Kidney capillary endothelial cell (primary cell): ENCODE measurements at regions not wholly inside any gene's neighbourhood (a gene's known extent, or its start where the extent isn't known, plus 50 kb on each side); places are given as distances from the start of the nearest gene placed in this dataset.
"Not testable (repeated sequence)": the region's sequence is repeated elsewhere in the genome, so short reads cannot be mapped to it uniquely, and the experiment has no call there.

ENCODE experiments used
- DNase-seq: peaks from one replicate; pipeline ENCODE4 v3.0.0-alpha.2; 2018; ENCODE audit warnings: low spot score

DNA sequence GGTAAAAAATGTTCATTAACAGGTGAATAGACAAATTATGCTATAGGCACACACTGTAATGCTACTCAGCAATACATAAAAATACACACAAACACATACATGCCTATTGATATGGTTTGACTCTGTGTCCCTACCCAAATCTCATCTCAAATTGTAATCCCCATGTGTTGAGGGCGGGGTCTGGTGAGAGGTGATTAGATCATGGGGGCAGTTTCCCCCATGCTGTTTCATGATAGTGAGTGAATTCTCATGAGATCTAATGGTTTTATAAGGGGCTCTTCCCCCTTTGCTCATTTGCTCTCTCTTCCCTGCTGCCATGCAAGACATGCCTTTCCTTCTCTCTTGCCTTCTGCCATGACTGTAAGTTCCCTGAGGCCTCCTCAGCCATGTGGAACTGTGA, 403.1 kb upstream of the RORB start:
- DNase-seq, result not testable (repeated sequence)

DNA sequence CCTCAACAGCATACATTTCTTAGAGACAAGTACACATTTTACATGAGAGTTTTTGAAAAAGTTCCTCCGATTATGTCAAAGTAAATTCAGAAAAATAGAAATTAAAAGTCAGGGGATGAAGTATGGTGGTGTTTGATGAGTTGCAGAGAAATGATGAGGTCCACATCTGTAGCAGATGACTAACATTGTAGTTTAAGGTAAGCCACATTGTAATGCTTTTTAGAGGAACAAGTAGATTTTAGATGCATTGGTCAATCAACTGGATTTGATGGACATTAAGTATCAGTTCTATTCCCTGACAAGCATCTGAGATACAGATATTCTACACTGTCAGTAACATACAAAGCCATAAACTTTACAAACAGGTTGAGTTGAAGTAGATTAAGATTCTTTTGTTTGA, 402.4 kb upstream of the RORB start:
- no peak for DNase-seq

DNA sequence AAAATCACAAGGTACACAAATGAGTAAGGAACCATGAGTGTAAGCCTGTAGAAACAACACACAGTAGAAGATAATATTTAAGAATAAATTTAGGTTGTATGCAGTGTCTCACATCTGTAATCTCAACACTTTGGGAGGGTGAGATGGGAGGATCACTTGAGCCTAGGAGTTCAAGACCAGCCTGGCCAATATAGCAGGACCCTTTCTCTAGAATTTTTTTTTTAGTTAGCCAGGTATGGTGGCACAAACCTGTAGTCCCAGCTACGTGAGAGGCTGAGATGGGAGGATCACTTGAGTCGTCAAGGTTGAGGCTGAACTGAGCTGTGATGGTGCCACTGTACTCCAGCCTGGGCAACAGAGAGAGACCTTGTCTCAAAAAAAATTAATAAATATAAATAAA, 401.2 kb upstream of the RORB start:
- DNase-seq, result no peak

DNA sequence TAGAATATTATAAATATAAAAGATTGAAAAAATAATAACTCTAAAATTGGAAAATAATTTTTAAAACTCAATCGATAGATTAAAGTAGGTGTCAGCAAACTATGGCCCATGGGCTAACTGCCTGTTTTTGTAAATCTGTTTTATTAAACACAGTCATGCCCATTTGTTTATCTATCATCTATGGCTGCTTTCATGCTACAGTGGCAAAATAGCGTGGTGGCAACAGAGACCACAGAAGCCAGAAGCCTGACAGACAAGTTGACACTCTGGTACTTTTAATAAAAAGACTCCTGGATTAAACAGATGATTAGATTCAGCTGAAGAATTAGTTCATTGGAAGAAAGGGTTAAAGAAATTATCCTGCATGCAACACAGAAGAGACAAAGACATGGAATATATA, 400.7 kb upstream of the RORB start:
- no peak for DNase-seq

DNA sequence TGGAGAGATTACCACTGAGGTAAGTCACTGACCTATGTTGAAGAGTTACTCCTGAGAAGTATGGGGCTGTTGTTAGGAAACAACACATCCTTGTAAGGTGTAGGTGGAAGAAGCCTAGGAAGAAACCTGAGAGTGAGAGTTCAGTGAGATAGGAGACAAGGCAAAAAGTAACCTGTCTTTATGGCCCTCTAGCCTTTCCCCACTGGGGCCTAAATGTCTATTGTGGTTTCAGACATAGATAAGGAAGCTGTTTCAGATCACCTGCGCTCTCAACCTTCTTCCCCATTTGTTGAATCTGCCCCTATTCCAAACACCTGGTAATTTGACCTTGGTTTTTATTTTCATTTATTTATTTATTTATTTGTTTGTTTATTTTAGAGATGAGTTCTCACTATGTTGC, 397.1 kb upstream of the RORB start:
- DNase-seq, result no peak

DNA sequence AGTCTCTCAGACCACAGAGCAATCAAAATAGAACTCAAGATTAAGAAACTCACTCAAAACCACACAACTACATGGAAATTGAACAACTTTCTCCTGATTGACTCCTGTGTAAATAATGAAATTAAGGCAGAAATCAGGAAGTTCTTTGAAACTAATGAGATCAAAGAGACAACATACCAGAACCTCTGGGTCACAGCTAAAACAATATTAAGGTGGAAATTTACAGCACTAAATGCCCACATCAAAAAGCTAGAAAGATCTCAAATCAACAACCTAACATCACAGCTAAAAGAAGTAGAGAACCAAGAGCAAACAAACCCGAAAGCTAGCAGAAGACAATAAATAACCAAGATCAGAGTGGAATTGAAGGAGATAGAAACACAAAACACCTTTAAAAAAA, 395.0 kb upstream of the RORB start:
- DNase-seq, result not testable (repeated sequence)

DNA sequence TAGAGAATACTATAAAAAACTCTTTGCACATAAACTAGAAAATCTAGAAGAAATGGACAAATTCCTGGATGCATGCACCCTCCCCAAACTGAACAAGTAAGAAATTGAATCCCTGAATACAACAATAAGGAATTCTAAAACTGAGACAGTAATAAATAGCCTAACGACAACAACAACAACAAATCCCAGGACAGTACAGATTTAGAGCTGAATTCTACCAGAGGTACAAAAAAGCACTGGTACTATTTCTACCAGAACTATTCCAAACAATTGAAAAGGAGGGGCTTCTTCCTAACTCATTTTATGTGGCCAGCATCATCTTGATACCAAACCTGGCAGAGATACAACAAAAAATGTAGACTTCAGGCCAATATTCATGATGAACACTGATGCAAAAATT, 394.4 kb upstream of the RORB start:
- no peak for DNase-seq

DNA sequence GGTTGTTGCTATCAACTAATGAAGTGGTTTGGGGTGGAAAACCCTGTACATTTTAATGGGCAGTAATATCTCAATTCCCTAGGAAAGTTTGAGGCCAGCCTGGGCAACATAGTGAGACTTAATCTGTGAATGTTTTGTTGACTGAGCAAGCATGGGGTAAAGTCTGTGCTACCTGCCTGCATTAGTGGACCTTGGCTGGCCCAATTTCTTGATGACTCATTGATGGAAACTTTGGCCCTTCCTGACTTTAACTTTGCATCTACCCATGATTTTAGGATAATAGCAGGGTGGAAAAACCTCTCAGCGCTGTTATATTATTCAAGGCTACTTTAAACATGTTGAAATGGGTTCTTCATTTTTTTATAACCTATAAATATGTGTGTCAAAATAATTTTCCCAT, 389.4 kb upstream of the RORB start:
- DNase-seq, result no peak

DNA sequence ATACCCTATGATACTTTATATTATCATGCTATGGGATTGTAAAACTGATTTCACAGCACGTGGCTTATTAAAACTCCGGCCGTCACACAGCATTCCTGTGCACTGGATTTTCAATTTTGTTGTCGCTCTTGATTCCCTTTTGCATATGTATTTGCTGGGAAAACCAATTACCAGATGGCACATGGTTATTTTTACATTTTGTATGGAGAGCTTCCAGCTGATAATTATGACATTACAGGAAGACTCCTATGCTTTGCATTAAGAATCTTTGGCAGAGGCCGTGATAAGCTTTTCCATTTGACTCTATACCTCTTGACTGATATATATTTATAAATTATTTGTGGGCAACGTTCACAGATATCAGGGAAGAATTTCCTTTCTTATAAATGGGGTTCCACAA, 381.2 kb upstream of the RORB start:
- DNase-seq, result no peak

DNA sequence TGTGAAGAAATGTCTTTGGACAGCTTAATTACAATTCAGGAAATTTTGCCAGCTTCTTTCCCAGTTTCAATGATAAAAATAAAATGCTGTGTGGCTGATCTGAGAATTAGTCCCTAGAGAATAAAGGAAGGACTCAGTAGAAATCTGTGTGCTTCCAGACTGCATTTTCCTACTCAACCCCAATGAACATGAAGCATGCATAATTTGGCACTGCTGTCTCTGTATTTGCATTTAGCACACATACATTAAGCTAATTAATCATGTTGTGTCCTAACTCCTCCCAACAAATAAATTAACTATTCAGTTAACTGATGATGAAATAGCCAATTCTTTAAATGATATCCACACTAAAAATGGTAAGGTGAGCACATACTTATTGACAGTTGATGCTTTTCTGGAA, 380.0 kb upstream of the RORB start:
- DNase-seq, result no peak

DNA sequence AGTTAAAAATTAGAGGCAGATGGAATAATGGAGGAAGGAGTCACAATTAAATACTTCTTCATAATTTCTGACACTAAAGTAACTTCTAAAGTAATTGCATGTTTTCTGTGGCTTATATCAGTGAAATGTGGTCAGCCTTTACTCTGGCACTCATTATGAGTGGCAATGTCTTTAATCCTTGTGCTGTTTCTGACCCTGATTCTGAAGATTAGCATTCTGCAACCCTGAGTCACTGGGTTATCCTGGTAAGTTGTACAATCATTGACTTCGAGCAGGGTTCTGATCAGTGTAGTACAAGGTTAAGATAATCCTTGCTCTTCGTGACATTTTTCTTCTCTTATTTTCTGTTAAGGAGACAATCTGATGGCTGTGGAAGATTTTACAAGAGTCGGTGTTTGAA, 379.4 kb upstream of the RORB start:
- DNase-seq, result no peak

DNA sequence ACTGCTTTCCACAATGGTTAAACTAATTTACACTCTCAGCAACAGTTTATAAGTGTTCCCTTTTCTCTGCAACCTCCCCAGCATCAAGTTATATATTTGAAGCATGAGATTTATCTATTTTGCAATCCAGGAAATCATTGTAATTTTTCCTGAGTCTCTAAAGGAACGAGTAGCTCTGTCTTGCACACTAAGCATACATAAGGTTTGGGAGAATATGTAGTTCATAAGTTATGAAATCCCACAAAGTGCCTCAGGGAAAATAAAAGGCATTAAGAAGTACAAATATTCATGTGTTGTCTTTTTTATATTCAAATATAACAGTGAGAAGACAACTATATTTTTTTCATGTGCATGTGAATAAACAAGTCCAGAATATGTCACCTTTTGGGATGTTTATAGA, 377.1 kb upstream of the RORB start:
- no peak for DNase-seq

DNA sequence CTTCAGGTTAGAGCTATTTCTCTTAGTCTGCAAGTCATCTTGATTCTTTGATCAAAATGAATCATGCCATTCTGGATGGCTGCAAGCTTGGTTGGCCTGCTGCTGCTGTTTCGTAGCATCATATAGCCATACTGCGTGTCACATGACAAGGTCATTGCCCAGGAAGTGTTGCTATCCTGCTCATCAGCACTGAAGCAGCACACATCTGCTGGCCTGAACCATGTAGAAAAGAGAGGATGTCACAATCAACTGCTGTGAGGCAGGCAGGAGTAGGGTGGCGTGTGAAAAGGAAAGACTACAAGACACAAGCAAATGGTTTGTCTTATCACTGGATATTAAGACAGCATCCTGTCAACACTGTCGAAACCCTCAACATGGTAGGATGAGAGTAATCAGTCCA, 376.7 kb upstream of the RORB start:
- no peak for DNase-seq

DNA sequence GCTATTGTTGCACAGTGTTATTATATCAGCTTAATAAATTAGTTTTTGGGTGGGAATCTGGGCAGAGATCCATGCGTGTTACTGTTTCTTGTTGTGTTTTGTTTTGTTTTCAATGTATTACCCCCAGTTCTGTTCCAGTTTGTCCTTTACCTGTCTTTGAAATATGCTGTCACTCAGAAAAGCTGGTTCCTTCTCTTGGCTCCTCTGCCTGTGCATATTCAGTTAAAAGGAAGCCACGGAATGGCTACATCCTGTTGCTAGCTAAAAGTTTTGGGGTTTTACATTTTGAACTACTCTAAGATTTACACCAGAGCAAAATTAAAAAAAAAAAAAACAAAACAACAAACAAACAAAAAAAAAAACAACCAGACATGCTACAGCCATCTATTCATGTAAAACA, 374.9 kb upstream of the RORB start:
- DNase-seq, result no peak

DNA sequence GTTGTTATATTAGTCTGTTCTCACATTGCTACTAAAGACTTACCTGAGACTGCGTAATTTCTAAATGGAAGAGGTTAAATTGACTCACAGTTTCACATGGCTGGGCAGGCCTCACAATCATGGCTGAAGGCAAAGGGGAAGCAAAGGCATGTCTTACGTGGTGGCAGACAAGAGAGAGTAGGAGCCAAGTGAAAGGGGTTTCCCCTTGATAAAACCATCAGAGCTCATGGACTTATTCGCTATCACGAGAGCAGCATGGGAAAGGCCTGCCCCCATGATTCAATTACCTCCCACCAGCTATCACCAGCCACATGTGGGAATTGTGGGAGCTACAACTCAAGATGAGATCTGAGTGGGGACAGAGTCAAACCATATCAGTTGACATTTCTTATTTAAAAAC, 374.5 kb upstream of the RORB start:
- DNase-seq, result no peak

DNA sequence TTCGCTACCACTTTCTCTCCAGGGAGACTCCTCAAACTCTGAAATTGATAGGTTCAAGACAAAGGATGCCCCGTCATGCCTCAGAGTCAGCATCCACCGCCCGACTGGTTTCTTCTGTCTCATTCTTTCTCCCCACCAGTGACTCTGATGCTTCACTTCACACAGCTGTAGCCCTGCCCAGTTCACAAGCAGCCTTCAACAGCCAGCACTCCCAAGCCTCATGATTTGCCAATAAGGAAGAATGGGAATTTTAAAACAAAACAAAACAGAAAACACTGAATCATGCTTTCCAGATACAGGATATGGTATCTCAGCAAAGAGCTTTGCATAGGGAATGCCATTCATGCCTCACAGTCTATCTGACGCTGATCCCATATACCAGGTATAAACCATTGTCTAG, 371.2 kb upstream of the RORB start:
- no peak for DNase-seq

DNA sequence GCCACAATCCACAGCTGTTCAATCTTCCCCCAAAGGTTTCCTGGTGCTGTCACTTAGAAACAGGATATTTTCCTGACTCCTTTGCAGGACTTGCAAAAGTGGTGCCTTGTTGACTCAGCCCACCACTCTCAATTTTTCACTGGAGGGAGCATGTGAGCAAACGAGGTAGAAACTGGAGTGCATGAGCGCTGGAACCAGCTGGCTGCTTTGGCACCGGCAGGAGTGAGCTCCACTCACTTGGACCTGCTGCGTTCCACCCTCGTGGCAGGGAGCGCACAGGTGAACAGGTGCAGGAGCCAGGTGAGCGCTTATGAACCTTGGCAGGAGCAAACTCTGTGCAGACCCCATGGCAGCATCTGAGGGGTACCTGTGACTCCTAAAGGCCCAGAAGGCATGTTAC, 364.1 kb upstream of the RORB start:
- no peak for DNase-seq

DNA sequence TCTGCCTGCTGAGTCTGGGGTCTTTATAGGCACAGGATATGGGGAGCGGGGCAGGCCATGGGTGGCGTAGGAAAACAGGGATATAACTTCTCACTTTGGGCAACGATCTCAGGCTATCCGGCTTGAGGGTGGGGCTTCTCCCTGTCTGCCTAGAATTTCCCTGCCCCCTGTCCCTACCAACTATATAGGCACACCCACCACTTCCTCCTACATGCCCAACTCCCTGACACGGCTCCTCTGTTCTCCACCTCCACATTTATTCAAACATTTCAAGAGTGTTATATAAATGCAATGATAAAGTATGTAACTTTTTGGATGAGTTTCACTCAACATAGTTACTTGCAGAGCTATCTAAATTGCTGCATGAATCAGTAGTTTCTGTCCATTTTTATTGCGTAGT, 363.2 kb upstream of the RORB start:
- no peak for DNase-seq

DNA sequence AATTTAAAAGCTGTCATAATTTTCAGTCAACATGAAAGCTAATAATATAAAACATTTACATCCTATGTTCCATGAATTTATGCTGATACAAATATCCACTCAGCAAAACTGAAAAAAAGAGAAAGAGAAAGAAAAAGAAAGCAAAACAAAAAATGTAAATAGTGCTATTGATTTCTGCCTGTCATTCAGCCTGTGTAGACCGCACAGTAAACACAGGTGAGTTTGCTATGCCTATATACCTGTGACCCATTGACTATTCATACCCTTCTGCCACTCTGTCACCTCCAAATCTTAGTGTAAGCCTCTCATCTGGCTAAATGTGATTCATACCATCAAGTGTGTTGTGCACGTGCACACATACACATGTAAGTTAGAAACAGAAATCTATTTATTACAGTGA, 359.0 kb upstream of the RORB start:
- DNase-seq, result no peak

DNA sequence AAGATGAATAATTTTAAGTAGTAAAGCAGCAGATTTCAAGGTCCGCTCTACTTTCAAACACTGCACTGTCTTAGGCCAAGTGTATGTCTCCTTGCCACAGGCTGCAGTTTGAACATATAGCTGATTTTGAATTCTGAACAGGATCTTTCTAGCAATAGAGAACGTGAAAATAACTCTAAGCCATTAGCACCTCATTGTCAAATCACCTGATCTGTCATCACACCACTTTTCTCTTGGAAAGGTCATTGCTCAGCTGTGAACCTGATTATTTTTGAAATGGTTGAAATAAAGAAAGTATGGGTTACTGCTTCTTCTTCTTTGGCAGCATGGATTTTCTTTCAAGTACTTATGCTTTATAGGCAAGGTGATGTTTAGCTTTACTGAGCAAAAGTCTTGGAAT, 357.0 kb upstream of the RORB start:
- DNase-seq, result no peak

DNA sequence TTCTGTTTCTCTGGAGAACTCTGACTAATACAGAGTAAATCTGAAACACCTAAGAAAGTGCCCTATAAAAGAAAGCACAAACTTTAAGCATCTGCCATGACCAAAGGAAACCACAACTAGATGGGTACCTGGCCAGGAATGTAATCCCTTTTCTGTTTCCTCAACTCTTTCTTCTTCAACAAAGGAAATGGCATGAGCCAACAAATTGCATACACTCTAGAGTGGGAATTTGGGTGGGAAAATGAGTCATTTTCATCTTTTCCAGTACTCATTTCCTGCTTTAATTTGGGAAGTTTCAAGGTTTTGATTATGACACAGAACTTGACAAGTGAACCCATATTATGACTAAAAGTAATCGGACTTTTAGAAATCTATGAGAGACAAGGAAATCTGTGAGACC, 349.2 kb upstream of the RORB start:
- no peak for DNase-seq

DNA sequence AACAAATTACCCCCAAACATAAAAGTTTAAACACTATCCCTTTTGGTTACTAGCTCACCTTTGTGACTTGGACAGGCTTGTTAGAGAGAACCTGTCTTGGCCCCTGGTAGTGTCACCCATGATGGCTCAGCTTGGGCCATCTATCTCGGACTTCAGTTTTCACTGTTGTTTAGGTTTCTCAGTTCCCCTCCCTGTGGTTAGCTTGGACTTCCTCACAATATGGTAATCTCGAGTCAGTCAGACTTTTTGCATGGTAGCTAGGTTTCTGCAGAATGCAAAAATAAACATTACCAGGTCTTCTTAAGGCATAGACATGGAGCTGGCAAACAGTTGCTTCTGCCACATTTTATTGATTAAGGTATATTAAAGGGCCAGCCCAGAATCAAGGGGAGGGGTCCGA, 324.3 kb upstream of the RORB start:
- DNase-seq, result no peak

DNA sequence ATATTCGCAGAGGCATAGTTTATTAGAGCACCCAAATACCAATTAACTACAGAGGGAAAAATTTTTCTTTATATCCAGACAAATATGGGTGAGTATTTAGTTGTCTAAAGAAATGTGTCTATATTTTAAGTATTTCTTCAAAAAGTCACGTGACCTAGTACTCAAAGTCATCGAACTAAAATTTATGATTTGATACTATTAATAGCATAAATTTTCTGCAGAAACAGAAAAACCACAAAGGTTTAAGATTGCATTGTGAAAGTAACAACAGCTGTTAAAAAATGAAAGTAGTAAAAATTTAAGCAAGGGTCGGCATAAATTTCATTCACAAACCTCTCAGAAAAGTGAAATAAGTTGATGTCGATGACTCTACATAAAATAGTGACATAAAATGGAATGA, 323.9 kb upstream of the RORB start:
- DNase-seq, result no peak

DNA sequence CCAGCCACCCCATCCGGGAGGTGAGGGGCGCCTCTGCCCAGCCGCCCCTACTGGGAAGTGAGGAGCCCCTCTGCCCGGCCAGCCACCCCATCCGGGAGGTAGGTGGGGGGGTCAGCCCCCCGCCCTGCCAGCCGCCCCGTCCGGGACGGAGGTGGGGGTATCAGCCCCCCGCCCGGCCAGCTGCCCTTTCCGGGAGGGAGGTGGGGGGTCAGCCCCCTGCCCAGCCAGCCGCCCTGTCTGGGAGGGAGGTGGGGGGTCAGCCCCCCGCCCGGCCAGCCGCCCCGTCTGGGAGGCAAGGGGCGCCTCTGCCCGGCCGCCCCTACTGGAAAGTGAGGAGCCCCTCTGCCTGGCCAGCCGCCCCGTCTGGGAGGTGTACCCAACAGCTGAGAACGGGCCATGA, 299.4 kb upstream of the RORB start:
- not testable (repeated sequence) for DNase-seq

DNA sequence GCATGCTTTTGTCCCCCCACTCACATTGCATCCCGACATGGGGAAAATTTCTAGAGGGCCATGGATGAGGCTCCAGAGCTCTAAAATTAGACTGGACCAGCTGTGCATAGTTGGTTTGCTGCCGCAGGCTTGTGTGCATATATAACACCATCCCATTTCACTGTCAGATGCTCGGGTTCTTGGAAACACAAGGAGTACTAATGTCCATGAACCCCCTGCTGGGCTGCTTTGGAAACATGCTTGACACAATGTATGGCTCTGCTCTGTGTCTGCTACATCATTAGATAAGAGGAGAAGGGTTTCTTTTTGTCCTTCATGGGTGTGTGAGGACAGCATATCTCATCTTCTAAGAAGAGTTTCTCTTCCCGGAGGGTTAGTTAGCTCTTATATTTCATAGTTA, 292.1 kb upstream of the RORB start:
- DNase-seq, result no peak
